GM12865 (cell line): ENCODE measurements at regions not wholly inside any gene's neighbourhood (a gene's known extent, or its start where the extent isn't known, plus 50 kb on each side); places are given as distances from the start of the nearest gene placed in this dataset.
"Not testable (repeated sequence)": the region's sequence is repeated elsewhere in the genome, so short reads cannot be mapped to it uniquely, and the experiment has no call there.

ENCODE experiments used
- DNase-seq: peaks from one replicate; pipeline ENCODE4 v3.0.0; 2010; ENCODE audit warnings: low read depth
- H3K4me3 ChIP-seq: 2 replicates; pipeline ENCODE4 v1.5.1; 2011; ENCODE audit warnings: mild to moderate bottlenecking, low read depth, low read length, control low read depth
- CTCF ChIP-seq: IDR thresholded peaks from 2 replicates; pipeline ENCODE4 v1.5.1; 2011; ENCODE audit warnings: low read length, control low read depth, low read depth, inconsistent platforms; ENCODE audit not compliant: insufficient read depth; ENCODE audit errors: missing control alignments

GRCh38 chr6:97958134-97958533 lies 675.1 kb upstream of the MMS22L start:
- no peak overlapping the region for H3K4me3 ChIP-seq
- DNase-seq, result no peak
- TF ChIP-seq CTCF, result no peak

- H3K4me3 ChIP-seq, result no peak overlapping the region
- TF ChIP-seq CTCF, result no peak
- DNase-seq, result no peak
Observed at GRCh38 chr6:97963193-97963592, 680.2 kb upstream of the MMS22L start.

- no peak for DNase-seq
Observed at GRCh38 chr6:97969065-97969464, 686.0 kb upstream of the MMS22L start.

GRCh38 chr6:97977084-97977483 lies 694.1 kb upstream of the MMS22L start:
- no peak for TF ChIP-seq CTCF
- no peak for DNase-seq
- H3K4me3 ChIP-seq, result no peak overlapping the region

More at GRCh38 chr6:97969065-97969464, 686.0 kb upstream of the MMS22L start:
- TF ChIP-seq CTCF, result no peak
- no peak overlapping the region for H3K4me3 ChIP-seq

GRCh38 chr6:97978855-97979271 lies 695.8 kb upstream of the MMS22L start:
- no peak for TF ChIP-seq CTCF
- no peak overlapping the region for H3K4me3 ChIP-seq
- DNase-seq, result no peak

- not testable (repeated sequence) for DNase-seq, H3K4me3 ChIP-seq
Observed at GRCh38 chr6:97979285-97979684, 696.3 kb upstream of the MMS22L start.

GRCh38 chr6:97989451-97989850 lies 706.4 kb upstream of the MMS22L start:
- no peak for DNase-seq
- TF ChIP-seq CTCF, result no peak
- no peak overlapping the region for H3K4me3 ChIP-seq
